ENCODE measurements at regions not wholly inside any gene's neighbourhood (a gene's known extent, or its start where the extent isn't known, plus 50 kb on each side); places are given as distances from the start of the nearest gene placed in this dataset.
"Not testable (repeated sequence)": the region's sequence is repeated elsewhere in the genome, so short reads cannot be mapped to it uniquely, and the experiment has no call there.

GRCh38 chr12:97714107-97714563 lies 251.5 kb downstream of the RMST start:
- H3K4me2 ChIP-seq (ENCODE audit: low read length) = no peak overlapping the region
- H3K27me3 ChIP-seq (ENCODE audit: insufficient read depth, low read depth, low read length) = no peaks in the 10 kb centered on the region
- no peak overlapping the region for H3K27ac ChIP-seq (ENCODE audit: low read length)
- no peak overlapping the region for H3K4me3 ChIP-seq (ENCODE audit: low read length)
- no peaks in the 10 kb centered on the region for H3K9me3 ChIP-seq (ENCODE audit: low read length)
- no peak overlapping the region for H3K9ac ChIP-seq (ENCODE audit: low read length)
- TF ChIP-seq EZH2 (IDR thresholded peaks at IDR 0.05; ENCODE audit: borderline replicate concordance, insufficient read depth, low read length, poor library complexity, severe bottlenecking) (no peak), SMC3 (conservative IDR thresholded peaks at IDR 0.05; ENCODE audit: poor library complexity) (no peak), TAF1 (IDR thresholded peaks at IDR 0.05; ENCODE audit: low read depth) (no peak), EP300 (conservative IDR thresholded peaks at IDR 0.05; ENCODE audit: poor library complexity, severe bottlenecking) (no peak), MXI1 (conservative IDR thresholded peaks at IDR 0.05; ENCODE audit: poor library complexity, severe bottlenecking) (no peak), POLR2AphosphoS5 (IDR thresholded peaks at IDR 0.05) (no peak), CTCF (IDR thresholded peaks at IDR 0.05; ENCODE audit: poor library complexity, severe bottlenecking) (no peak)
- H3K79me2 ChIP-seq (replicated peaks; ENCODE audit: insufficient read depth, low read length) = no peaks in the 10 kb centered on the region
- H3F3A ChIP-seq (ENCODE audit: insufficient read depth, low read length, poor library complexity, severe bottlenecking) = no peaks in the 10 kb centered on the region
- no peaks in the 10 kb centered on the region for H3K36me3 ChIP-seq (ENCODE audit: insufficient read depth, low read length)
- no peaks in the 10 kb centered on the region for H3K9me2 ChIP-seq (ENCODE audit: insufficient read depth, low read length)
- no peaks in the 10 kb centered on the region for H4K20me1 ChIP-seq (ENCODE audit: insufficient read depth)
- no peak overlapping the region for H2AFZ ChIP-seq (ENCODE audit: low read depth, low read length)

GRCh38 chr12:97716356-97716755 lies 253.8 kb downstream of the RMST start:
- Histone ChIP-seq H3K27me3 (ENCODE audit: insufficient read depth, low read depth, low read length) (no peaks in the 10 kb centered on the region), H4K20me1 (ENCODE audit: insufficient read depth) (no peaks in the 10 kb centered on the region), H2AFZ (ENCODE audit: low read depth, low read length) (no peak overlapping the region), H3K9me3 (ENCODE audit: low read length) (no peaks in the 10 kb centered on the region), H3K9ac (ENCODE audit: low read length) (no peak overlapping the region), H3K4me2 (ENCODE audit: low read length) (no peak overlapping the region), H3F3A (ENCODE audit: insufficient read depth, low read length, poor library complexity, severe bottlenecking) (no peaks in the 10 kb centered on the region), H3K36me3 (ENCODE audit: insufficient read depth, low read length) (no peaks in the 10 kb centered on the region), H3K4me3 (ENCODE audit: low read length) (no peak overlapping the region), H3K9me2 (ENCODE audit: insufficient read depth, low read length) (no peaks in the 10 kb centered on the region), H3K27ac (ENCODE audit: low read length) (no peak overlapping the region), H3K79me2 (replicated peaks; ENCODE audit: insufficient read depth, low read length) (no peaks in the 10 kb centered on the region)
- no peak for TF ChIP-seq EZH2 (IDR thresholded peaks at IDR 0.05; ENCODE audit: borderline replicate concordance, insufficient read depth, low read length, poor library complexity, severe bottlenecking)
- TF ChIP-seq MXI1 (conservative IDR thresholded peaks at IDR 0.05; ENCODE audit: poor library complexity, severe bottlenecking) = no peak
- TF ChIP-seq RAD21 (conservative IDR thresholded peaks at IDR 0.05) = no peak
- TF ChIP-seq CTCF (IDR thresholded peaks at IDR 0.05; ENCODE audit: poor library complexity, severe bottlenecking) = no peak
- TF ChIP-seq EP300 (conservative IDR thresholded peaks at IDR 0.05; ENCODE audit: poor library complexity, severe bottlenecking) = no peak
- no peak for TF ChIP-seq REST (IDR thresholded peaks at IDR 0.05; ENCODE audit: borderline replicate concordance)
- TF ChIP-seq TAF1 (IDR thresholded peaks at IDR 0.05; ENCODE audit: low read depth) = no peak
- TF ChIP-seq POLR2AphosphoS5 (IDR thresholded peaks at IDR 0.05) = no peak
- TF ChIP-seq SMC3 (conservative IDR thresholded peaks at IDR 0.05; ENCODE audit: poor library complexity) = no peak

- H3F3A ChIP-seq (ENCODE audit: insufficient read depth, low read length, poor library complexity, severe bottlenecking); H2AFZ ChIP-seq (ENCODE audit: low read depth, low read length); H3K4me2 ChIP-seq (ENCODE audit: low read length); H3K27ac ChIP-seq (ENCODE audit: low read length); H3K9me2 ChIP-seq (ENCODE audit: insufficient read depth, low read length); H3K36me3 ChIP-seq (ENCODE audit: insufficient read depth, low read length); H3K79me2 ChIP-seq (replicated peaks; ENCODE audit: insufficient read depth, low read length); H3K4me3 ChIP-seq (ENCODE audit: low read length); H4K20me1 ChIP-seq (ENCODE audit: insufficient read depth); H3K9ac ChIP-seq (ENCODE audit: low read length); H3K9me3 ChIP-seq (ENCODE audit: low read length); H3K27me3 ChIP-seq (ENCODE audit: insufficient read depth, low read depth, low read length): not testable (repeated sequence)
Observed at GRCh38 chr12:97723801-97724200, 261.2 kb downstream of the RMST start.

All from neural cell (in vitro differentiated cells).